Endodermal cell (in vitro differentiated cells): ENCODE measurements at regions not wholly inside any gene's neighbourhood (a gene's known extent, or its start where the extent isn't known, plus 50 kb on each side); places are given as distances from the start of the nearest gene placed in this dataset.

Experiments
- DNase-seq: peaks from one replicate; pipeline ENCODE4 v3.0.0-alpha.2; 2017
- H3K27ac ChIP-seq: 2 replicates; pipeline ENCODE4 v1.5.1; 2013; ENCODE audit warnings: mild to moderate bottlenecking, low read depth, low read length, moderate library complexity
- H3K27me3 ChIP-seq: 2 replicates; pipeline ENCODE4 v1.6.1; 2013; ENCODE audit warnings: mild to moderate bottlenecking, low read length, moderate library complexity; ENCODE audit not compliant: insufficient read depth, control insufficient read depth, poor library complexity, severe bottlenecking
- H3K36me3 ChIP-seq: 2 replicates; pipeline ENCODE4 v1.7.0; 2013; ENCODE audit warnings: mild to moderate bottlenecking, low read length, moderate library complexity; ENCODE audit not compliant: control insufficient read depth, insufficient read depth
- H3K4me1 ChIP-seq: one replicate; pipeline ENCODE4 v1.7.0; 2013; ENCODE audit warnings: low read length; ENCODE audit not compliant: control insufficient read depth, insufficient read depth
- H3K4me3 ChIP-seq: 2 replicates; pipeline ENCODE4 v1.5.1; 2013; ENCODE audit warnings: mild to moderate bottlenecking, low read length, moderate library complexity
- H3K9ac ChIP-seq: 2 replicates; pipeline ENCODE4 v1.6.1; 2013; ENCODE audit warnings: mild to moderate bottlenecking, low read length, moderate library complexity; ENCODE audit not compliant: poor library complexity, severe bottlenecking; ENCODE audit errors: extremely low read depth
- H3K9me3 ChIP-seq: 2 replicates; pipeline ENCODE4 v1.6.1; 2013; ENCODE audit warnings: mild to moderate bottlenecking, low read length, moderate library complexity; ENCODE audit not compliant: control insufficient read depth
- H3K27ac Mint-ChIP-seq: 2 replicates; pipeline ENCODE4 v1.8.0; 2020; ENCODE audit warnings: mixed read lengths
- H3K27me3 Mint-ChIP-seq: 2 replicates; pipeline ENCODE4 v1.8.0; 2021; ENCODE audit warnings: mild to moderate bottlenecking, mixed read lengths; ENCODE audit not compliant: insufficient read depth
- H3K36me3 Mint-ChIP-seq: 2 replicates; pipeline ENCODE4 v1.8.0; 2020; ENCODE audit warnings: low read depth, mixed read lengths
- H3K4me1 Mint-ChIP-seq: 2 replicates; pipeline ENCODE4 v1.8.0; 2020; ENCODE audit warnings: mixed read lengths
- H3K4me3 Mint-ChIP-seq: 2 replicates; pipeline ENCODE4 v1.8.0; 2020; ENCODE audit warnings: mild to moderate bottlenecking, moderate library complexity, mixed read lengths
- H3K9me3 Mint-ChIP-seq: 2 replicates; pipeline ENCODE4 v1.8.0; 2020; ENCODE audit warnings: mild to moderate bottlenecking, mixed read lengths
- WGBS, 2 experiments: methylation state at CpG; one replicate each; pipeline versions ENCODE4 v1.1.5 to v1.1.7; 2013; ENCODE audit warnings: missing lambda C conversion rate in 2 of 2, mixed read lengths in 1 of 2; ENCODE audit not compliant: insufficient coverage in 1 of 2, insufficient read length in 1 of 2; 5-methylcytosine and 5-hydroxymethylcytosine counted together
- TF ChIP-seq, protein P1 (sequence below): fragments of 200-600 bp; sonication (generic); conservative IDR thresholded peaks from 2 replicates; pipeline ENCODE4 v1.5.0; 2021; ENCODE audit warnings: antibody characterized with exemption, mild to moderate bottlenecking

DNA sequence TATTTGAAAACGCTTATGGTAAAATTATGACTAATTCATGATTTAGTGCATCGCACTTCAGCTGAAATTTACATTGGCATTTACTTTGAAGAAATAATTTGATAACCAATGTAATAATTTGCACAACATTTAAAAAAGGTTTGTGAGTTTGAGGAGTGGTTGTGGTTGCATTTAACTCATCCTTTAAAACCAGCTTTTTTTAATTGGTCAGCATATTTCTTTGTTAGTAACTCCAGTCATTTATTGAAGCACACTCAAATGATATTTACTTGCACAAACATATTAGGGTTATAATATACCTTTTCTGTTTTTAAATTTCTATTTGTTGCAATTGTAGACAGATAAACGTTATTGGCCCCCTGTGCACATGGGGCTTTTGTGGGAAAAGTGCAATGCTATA is 78.1 kb upstream of the AHI1 start:
- H3K9ac ChIP-seq, result no peak overlapping the region
- WGBS, 2 experiments, result 95% methylated on average over 2 of the region's 3 CpGs; no CpG with 5 or more reads in 1 of the 2 experiments
- Mint-ChIP-seq H3K9me3 (no peaks in the 10 kb centered on the region), H3K27me3 (no peaks in the 10 kb centered on the region), H3K4me1 (no peaks in the 10 kb centered on the region), H3K36me3 (no peaks in the 10 kb centered on the region), H3K4me3 (no peak overlapping the region), H3K27ac (no peak overlapping the region)
- TF ChIP-seq, protein P1, sequence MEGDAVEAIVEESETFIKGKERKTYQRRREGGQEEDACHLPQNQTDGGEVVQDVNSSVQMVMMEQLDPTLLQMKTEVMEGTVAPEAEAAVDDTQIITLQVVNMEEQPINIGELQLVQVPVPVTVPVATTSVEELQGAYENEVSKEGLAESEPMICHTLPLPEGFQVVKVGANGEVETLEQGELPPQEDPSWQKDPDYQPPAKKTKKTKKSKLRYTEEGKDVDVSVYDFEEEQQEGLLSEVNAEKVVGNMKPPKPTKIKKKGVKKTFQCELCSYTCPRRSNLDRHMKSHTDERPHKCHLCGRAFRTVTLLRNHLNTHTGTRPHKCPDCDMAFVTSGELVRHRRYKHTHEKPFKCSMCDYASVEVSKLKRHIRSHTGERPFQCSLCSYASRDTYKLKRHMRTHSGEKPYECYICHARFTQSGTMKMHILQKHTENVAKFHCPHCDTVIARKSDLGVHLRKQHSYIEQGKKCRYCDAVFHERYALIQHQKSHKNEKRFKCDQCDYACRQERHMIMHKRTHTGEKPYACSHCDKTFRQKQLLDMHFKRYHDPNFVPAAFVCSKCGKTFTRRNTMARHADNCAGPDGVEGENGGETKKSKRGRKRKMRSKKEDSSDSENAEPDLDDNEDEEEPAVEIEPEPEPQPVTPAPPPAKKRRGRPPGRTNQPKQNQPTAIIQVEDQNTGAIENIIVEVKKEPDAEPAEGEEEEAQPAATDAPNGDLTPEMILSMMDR, result no peak
- H3K4me1 ChIP-seq, result no peaks in the 10 kb centered on the region
- H3K27me3 ChIP-seq, result no peaks in the 10 kb centered on the region
- no peaks in the 10 kb centered on the region for H3K9me3 ChIP-seq
- no peaks in the 10 kb centered on the region for H3K36me3 ChIP-seq
- no peak for DNase-seq
- no peak overlapping the region for H3K4me3 ChIP-seq
- no peak overlapping the region for H3K27ac ChIP-seq

DNA sequence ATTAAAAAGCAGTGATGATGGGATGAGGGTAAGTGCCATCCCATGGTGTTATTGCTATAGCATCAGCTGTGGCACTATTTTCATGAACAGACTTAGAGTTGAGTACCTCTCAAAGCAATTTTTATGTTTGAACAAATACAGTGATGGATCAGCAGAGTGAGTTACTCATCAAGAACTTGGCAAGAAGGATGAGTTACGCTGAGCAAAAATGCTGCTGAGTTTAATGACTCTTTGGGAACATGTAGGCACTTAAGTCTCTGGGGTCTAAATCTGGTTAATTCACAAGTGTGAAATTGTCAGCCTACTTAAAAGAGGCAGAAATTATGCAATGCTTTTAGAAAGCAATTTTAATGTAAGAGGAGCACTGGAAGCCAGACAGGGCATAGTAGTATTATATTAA is 78.5 kb upstream of the AHI1 start:
- Histone ChIP-seq H3K36me3 (no peaks in the 10 kb centered on the region), H3K4me1 (no peaks in the 10 kb centered on the region), H3K9ac (no peak overlapping the region), H3K4me3 (no peak overlapping the region), H3K9me3 (no peaks in the 10 kb centered on the region), H3K27ac (no peak overlapping the region), H3K27me3 (no peaks in the 10 kb centered on the region)
- TF ChIP-seq, protein P1, result no peak
- H3K4me3 Mint-ChIP-seq, result no peak overlapping the region
- DNase-seq, result no peak
- no peaks in the 10 kb centered on the region for H3K4me1 Mint-ChIP-seq
- H3K27ac Mint-ChIP-seq, result no peak overlapping the region
- H3K27me3 Mint-ChIP-seq, result no peaks in the 10 kb centered on the region
- no peaks in the 10 kb centered on the region for H3K9me3 Mint-ChIP-seq
- no peaks in the 10 kb centered on the region for H3K36me3 Mint-ChIP-seq
- WGBS, 2 experiments, result 91 to 100% methylated on average over 1 of the region's 1 CpG

DNA sequence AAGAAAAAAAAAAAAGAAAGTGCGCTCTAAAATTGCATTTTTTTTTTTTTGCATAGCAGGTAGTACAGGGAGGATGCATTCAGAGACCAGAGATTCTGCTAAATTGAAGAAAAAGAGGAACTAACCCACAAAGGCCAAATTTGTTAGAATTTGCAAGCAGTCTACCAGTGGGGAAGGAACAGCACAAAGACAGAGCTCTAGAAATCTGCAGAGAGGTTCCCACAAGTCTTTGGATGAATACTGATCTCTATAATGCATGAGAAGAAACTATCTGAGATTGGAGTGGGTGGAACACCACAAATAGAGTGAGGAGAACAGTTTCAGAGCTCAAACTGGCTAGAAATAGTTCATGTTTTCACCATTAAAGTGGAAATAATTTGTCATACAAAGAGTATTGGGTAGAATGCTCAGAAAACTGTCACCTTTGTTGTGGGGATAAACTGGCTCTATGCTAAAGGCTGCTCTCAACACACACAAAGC is 79.6 kb upstream of the AHI1 start:
- no peaks in the 10 kb centered on the region for H3K27me3 ChIP-seq
- Mint-ChIP-seq H3K4me3 (no peak overlapping the region), H3K27me3 (no peaks in the 10 kb centered on the region), H3K4me1 (peaks cover 4% of the 10 kb centered on the region), H3K9me3 (no peaks in the 10 kb centered on the region), H3K36me3 (no peaks in the 10 kb centered on the region), H3K27ac (no peak overlapping the region)
- no peaks in the 10 kb centered on the region for H3K36me3 ChIP-seq
- TF ChIP-seq, protein P1, result no peak
- H3K4me3 ChIP-seq, result no peak overlapping the region
- H3K4me1 ChIP-seq, result no peaks in the 10 kb centered on the region
- H3K27ac ChIP-seq, result no peak overlapping the region
- WGBS, 2 experiments, result 97 to 100% methylated on average over 1 of the region's 1 CpG
- no peaks in the 10 kb centered on the region for H3K9me3 ChIP-seq
- no peak overlapping the region for H3K9ac ChIP-seq
- DNase-seq, result no peak
